Mesendoderm (in vitro differentiated cells): ENCODE measurements at regions not wholly inside any gene's neighbourhood (a gene's known extent, or its start where the extent isn't known, plus 50 kb on each side); places are given as distances from the start of the nearest gene placed in this dataset.

ENCODE experiments used
- DNase-seq: peaks from one replicate; pipeline ENCODE4 v3.0.0; 2013
- H2AK5ac ChIP-seq: 2 replicates; pipeline ENCODE4 v1.6.1; 2013; ENCODE audit warnings: low read length, inconsistent platforms
- H2BK120ac ChIP-seq: 2 replicates; pipeline ENCODE4 v1.6.1; 2013; ENCODE audit warnings: low read depth, mild to moderate bottlenecking, low read length, moderate library complexity, mixed read lengths
- H2BK15ac ChIP-seq: replicated peaks from 2 replicates; pipeline ENCODE4 v1.6.1; 2013; ENCODE audit warnings: low read depth, mild to moderate bottlenecking, moderate library complexity
- H2BK5ac ChIP-seq: 2 replicates; pipeline ENCODE4 v1.6.1; 2013; ENCODE audit warnings: low read length, inconsistent platforms
- H3K18ac ChIP-seq: 2 replicates; pipeline ENCODE4 v1.6.1; 2013; ENCODE audit warnings: mild to moderate bottlenecking, low read length, mixed read lengths
- H3K23ac ChIP-seq: one replicate; pipeline ENCODE4 v1.6.1; 2013; ENCODE audit warnings: low read length
- H3K27ac ChIP-seq: 2 replicates; pipeline ENCODE4 v1.5.1; 2013; ENCODE audit warnings: low read depth, mild to moderate bottlenecking, inconsistent platforms, low read length, moderate library complexity
- H3K27me3 ChIP-seq: 2 replicates; pipeline ENCODE4 v1.6.1; 2013; ENCODE audit warnings: low read length, control low read depth, mild to moderate bottlenecking, inconsistent platforms; ENCODE audit not compliant: insufficient read depth, poor library complexity
- H3K36me3 ChIP-seq: 2 replicates; pipeline ENCODE4 v1.6.1; 2013; ENCODE audit warnings: low read length, inconsistent platforms; ENCODE audit not compliant: control insufficient read depth, insufficient read depth
- H3K4ac ChIP-seq: one replicate; pipeline ENCODE4 v1.6.1; 2013; ENCODE audit warnings: low read depth, mild to moderate bottlenecking, low read length, moderate library complexity
- H3K4me1 ChIP-seq: 2 replicates; pipeline ENCODE4 v1.6.1; 2013; ENCODE audit warnings: low read depth, low read length, inconsistent platforms; ENCODE audit not compliant: control insufficient read depth
- H3K4me2 ChIP-seq: 2 replicates; pipeline ENCODE4 v1.6.1; 2013; ENCODE audit warnings: low read length
- H3K4me3 ChIP-seq: 2 replicates; pipeline ENCODE4 v1.5.1; 2013; ENCODE audit warnings: mild to moderate bottlenecking, low read length
- H3K56ac ChIP-seq: one replicate; pipeline ENCODE4 v1.6.1; 2013; ENCODE audit warnings: low read length
- H3K79me1 ChIP-seq: 2 replicates; pipeline ENCODE4 v1.6.1; 2013; ENCODE audit warnings: low read length, inconsistent platforms
- H3K79me2 ChIP-seq: 2 replicates; pipeline ENCODE4 v1.6.1; 2013; ENCODE audit warnings: mild to moderate bottlenecking, low read length; ENCODE audit not compliant: control insufficient read depth, insufficient read depth
- H3K9ac ChIP-seq: 2 replicates; pipeline ENCODE4 v1.6.1; 2013; ENCODE audit warnings: low read length, inconsistent platforms
- H4K5ac ChIP-seq: one replicate; pipeline ENCODE4 v1.6.1; 2013; ENCODE audit warnings: low read length
- H4K8ac ChIP-seq: one replicate; pipeline ENCODE4 v1.6.1; 2013; ENCODE audit warnings: low read depth, mild to moderate bottlenecking, control low read depth, low read length, moderate library complexity
- WGBS: extraction: QIAGEN DNeasy Blood & Tissue Kit; methylation state at CpG from one replicate; pipeline ENCODE4 v1.1.7; 2013; ENCODE audit warnings: low lambda C conversion rate, missing lambda C conversion rate; ENCODE audit not compliant: insufficient coverage; ENCODE audit errors: extremely low coverage; 5-methylcytosine and 5-hydroxymethylcytosine counted together

DNA sequence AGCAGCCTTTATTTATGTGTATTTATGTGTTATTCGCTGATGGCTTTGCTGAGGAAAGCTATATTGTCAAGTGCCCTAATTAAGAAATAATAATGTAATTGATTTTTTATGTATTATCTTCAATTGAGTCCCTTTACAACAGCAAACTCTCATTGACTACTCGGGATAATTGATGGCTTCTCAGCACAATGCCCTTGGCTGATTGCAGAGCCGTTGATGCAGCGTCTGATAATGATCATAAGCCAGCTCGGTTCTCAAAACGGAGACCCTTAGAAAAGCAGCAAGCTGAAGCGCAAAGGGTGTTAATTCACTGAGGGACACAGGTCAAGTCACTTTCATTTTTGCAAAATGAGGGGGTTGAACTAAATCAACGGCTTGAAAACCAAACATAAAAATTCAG lies 357.1 kb upstream of the KCNH8 start:
- no peak for DNase-seq
- Histone ChIP-seq H3K18ac (no peak overlapping the region), H3K23ac (no peak overlapping the region), H3K4me2 (no peak overlapping the region), H3K27me3 (no peaks in the 10 kb centered on the region), H3K4me1 (no peaks in the 10 kb centered on the region), H2BK15ac (no peak overlapping the region), H4K5ac (no peak overlapping the region), H3K4me3 (no peak overlapping the region), H3K56ac (no peak overlapping the region), H3K4ac (no peak overlapping the region), H3K9ac (no peak overlapping the region), H2BK120ac (no peak overlapping the region), H3K36me3 (no peaks in the 10 kb centered on the region), H3K79me2 (no peaks in the 10 kb centered on the region), H3K79me1 (no peaks in the 10 kb centered on the region), H2AK5ac (no peak overlapping the region), H2BK5ac (no peak overlapping the region), H3K27ac (no peak overlapping the region), H4K8ac (no peak overlapping the region)
- WGBS = no CpG with 5 or more reads among the region's 8 CpGs

DNA sequence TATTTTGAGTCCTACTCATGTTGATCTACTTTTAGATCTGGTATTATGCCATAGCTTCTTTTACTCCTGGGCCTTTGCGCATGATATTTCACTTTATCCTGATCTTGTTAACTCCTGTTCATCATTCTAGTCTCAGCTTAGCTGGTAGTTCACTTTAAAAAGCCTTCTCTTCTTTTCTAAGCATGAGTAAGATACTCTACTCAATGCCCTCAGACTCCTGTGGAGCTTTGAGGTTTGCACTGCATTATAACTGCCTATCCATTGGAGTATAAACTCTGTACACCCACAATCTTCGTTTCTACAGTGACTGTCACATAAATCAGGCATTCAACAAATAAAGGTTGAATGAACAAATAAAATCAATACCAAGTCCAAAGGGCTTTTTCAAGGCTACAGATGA lies 357.9 kb upstream of the KCNH8 start:
- no CpG with 5 or more reads among the region's 2 CpGs for WGBS

GRCh38 chr3:18789734-18790133 lies 358.6 kb upstream of the KCNH8 start:
- H3K36me3 ChIP-seq = no peaks in the 10 kb centered on the region
- no peak overlapping the region for H2BK15ac ChIP-seq
- H3K18ac ChIP-seq = no peak overlapping the region
- H3K4me2 ChIP-seq = no peak overlapping the region
- H4K8ac ChIP-seq = no peak overlapping the region
- no peak overlapping the region for H4K5ac ChIP-seq
- no peak overlapping the region for H3K23ac ChIP-seq
- H3K56ac ChIP-seq = no peak overlapping the region
- no peaks in the 10 kb centered on the region for H3K79me2 ChIP-seq
- H2BK120ac ChIP-seq = no peak overlapping the region
- H3K27me3 ChIP-seq = no peaks in the 10 kb centered on the region
- no peak overlapping the region for H3K4me3 ChIP-seq
- no peak overlapping the region for H3K4ac ChIP-seq
- no peak overlapping the region for H3K27ac ChIP-seq
- DNase-seq = no peak
- H2AK5ac ChIP-seq = no peak overlapping the region
- WGBS = no CpG with 5 or more reads among the region's 1 CpG
- H3K79me1 ChIP-seq = no peaks in the 10 kb centered on the region
- H3K4me1 ChIP-seq = no peaks in the 10 kb centered on the region
- H3K9ac ChIP-seq = no peak overlapping the region
- no peak overlapping the region for H2BK5ac ChIP-seq

More for the DNA sequence above, 357.9 kb upstream of the KCNH8 start:
- H2BK15ac ChIP-seq = no peak overlapping the region
- no peaks in the 10 kb centered on the region for H3K79me1 ChIP-seq
- H3K27ac ChIP-seq = no peak overlapping the region
- no peak overlapping the region for H3K4me3 ChIP-seq
- H3K18ac ChIP-seq = no peak overlapping the region
- H3K23ac ChIP-seq = no peak overlapping the region
- H3K4ac ChIP-seq = no peak overlapping the region
- no peak overlapping the region for H3K4me2 ChIP-seq
- H4K5ac ChIP-seq = no peak overlapping the region
- no peak overlapping the region for H2AK5ac ChIP-seq
- no peaks in the 10 kb centered on the region for H3K79me2 ChIP-seq
- H2BK120ac ChIP-seq = no peak overlapping the region
- H2BK5ac ChIP-seq = no peak overlapping the region
- no peak overlapping the region for H3K9ac ChIP-seq
- H3K56ac ChIP-seq = no peak overlapping the region
- no peak overlapping the region for H4K8ac ChIP-seq
- H3K27me3 ChIP-seq = no peaks in the 10 kb centered on the region
- H3K4me1 ChIP-seq = no peaks in the 10 kb centered on the region
- no peak for DNase-seq
- no peaks in the 10 kb centered on the region for H3K36me3 ChIP-seq

DNA sequence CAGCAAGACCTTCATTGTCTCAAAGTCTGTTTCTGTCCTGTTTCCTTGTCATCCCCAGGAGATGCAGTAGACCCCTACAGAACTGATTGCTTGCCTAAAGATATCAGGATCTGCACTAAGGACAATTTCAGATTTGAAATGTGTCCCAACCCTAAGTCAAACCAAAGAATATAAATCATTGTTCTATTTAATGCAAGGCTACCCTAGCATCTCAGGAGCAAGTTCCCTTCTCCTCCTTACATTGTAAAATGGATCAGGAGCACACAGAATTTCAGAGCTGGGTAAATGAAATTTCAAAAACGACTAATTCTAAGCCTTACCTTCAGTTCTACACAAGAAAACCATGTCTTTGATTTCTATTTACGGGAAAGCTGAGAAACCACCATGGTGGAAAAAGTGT lies 360.9 kb upstream of the KCNH8 start:
- Histone ChIP-seq H3K79me1 (no peaks in the 10 kb centered on the region), H3K56ac (no peak overlapping the region), H3K23ac (no peak overlapping the region), H3K27ac (no peak overlapping the region), H4K5ac (no peak overlapping the region), H3K18ac (no peak overlapping the region), H3K4ac (no peak overlapping the region), H2BK15ac (no peak overlapping the region), H3K79me2 (no peaks in the 10 kb centered on the region), H3K4me3 (no peak overlapping the region), H2BK5ac (no peak overlapping the region), H3K4me1 (no peaks in the 10 kb centered on the region), H3K27me3 (no peaks in the 10 kb centered on the region), H2AK5ac (no peak overlapping the region), H2BK120ac (no peak overlapping the region), H3K36me3 (no peaks in the 10 kb centered on the region), H4K8ac (no peak overlapping the region), H3K4me2 (no peak overlapping the region), H3K9ac (no peak overlapping the region)
- no CpG with 5 or more reads among the region's 2 CpGs for WGBS
- no peak for DNase-seq

DNA sequence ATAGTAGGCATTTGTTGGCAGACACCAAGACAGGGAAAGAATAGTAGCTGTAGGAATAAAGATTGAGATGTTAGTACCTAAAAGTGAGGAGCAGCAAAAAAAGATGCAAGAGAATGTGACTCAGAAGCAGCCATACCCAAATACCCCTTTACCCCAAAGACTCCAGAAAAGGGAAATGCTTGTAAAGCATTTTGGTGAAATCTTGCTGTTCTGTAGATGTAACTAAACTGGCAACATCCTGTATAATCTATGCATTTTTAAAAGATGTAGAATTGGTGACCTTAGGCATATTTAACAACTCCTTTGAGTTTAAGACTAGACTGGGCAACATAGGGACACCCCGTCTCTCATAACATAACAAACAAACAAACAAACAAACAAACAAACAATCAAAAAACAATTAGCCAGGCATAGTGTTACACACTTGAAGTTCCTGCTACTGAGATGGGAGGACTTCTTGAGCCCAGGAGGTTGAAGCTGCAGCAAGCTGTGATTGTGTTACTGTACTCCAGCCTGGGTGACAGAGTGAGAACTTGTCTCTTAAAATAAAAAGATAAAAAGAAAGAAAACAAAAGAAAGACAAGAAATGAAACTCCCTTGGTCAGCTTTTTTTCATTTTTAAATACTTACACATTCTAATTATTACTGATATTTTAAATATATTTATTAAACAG lies 361.5 kb upstream of the KCNH8 start:
- Histone ChIP-seq H3K9ac (no peak overlapping the region), H3K27ac (no peak overlapping the region), H4K5ac (no peak overlapping the region), H3K79me1 (no peaks in the 10 kb centered on the region), H3K79me2 (no peaks in the 10 kb centered on the region), H3K4me1 (no peaks in the 10 kb centered on the region), H2BK15ac (no peak overlapping the region), H2AK5ac (no peak overlapping the region), H3K27me3 (no peaks in the 10 kb centered on the region), H3K4me3 (no peak overlapping the region), H2BK120ac (no peak overlapping the region), H3K56ac (no peak overlapping the region), H3K4me2 (no peak overlapping the region), H3K18ac (no peak overlapping the region), H3K4ac (no peak overlapping the region), H2BK5ac (no peak overlapping the region), H4K8ac (no peak overlapping the region), H3K36me3 (no peaks in the 10 kb centered on the region), H3K23ac (no peak overlapping the region)
- no peak for DNase-seq
- WGBS = no CpG with 5 or more reads among the region's 1 CpG

GRCh38 chr3:18782191-18782590 lies 357.1 kb upstream of the SATB1 start:
- Histone ChIP-seq H3K9ac (no peak overlapping the region), H2BK5ac (no peak overlapping the region), H3K4ac (no peak overlapping the region), H3K27ac (no peak overlapping the region), H3K79me1 (no peaks in the 10 kb centered on the region), H3K36me3 (no peaks in the 10 kb centered on the region), H3K79me2 (no peaks in the 10 kb centered on the region), H3K23ac (no peak overlapping the region), H4K5ac (no peak overlapping the region), H3K4me2 (no peak overlapping the region), H3K4me1 (no peaks in the 10 kb centered on the region), H3K4me3 (no peak overlapping the region), H2BK15ac (no peak overlapping the region), H3K56ac (no peak overlapping the region), H3K27me3 (no peaks in the 10 kb centered on the region), H2AK5ac (no peak overlapping the region), H3K18ac (no peak overlapping the region), H4K8ac (no peak overlapping the region), H2BK120ac (no peak overlapping the region)
- WGBS = no CpG with 5 or more reads among the region's 2 CpGs
- no peak for DNase-seq
